Gastrocnemius medialis (tissue), 4 donors: ENCODE measurements at regions not wholly inside any gene's neighbourhood (a gene's known extent, or its start where the extent isn't known, plus 50 kb on each side); places are given as distances from the start of the nearest gene placed in this dataset.

Experiments
- ATAC-seq, 2 donors: fragments of 150-250 bp; one replicate each; pipeline ENCODE4 v1.9.1; 2016
- DNase-seq, 2 donors: peaks; one replicate each; pipeline ENCODE4 v3.0.0-alpha.2; 2019
- H3K27ac ChIP-seq, 4 donors: fragments of 200-600 bp; sonication (generic); 1 replicate in 1 of 4; 2 replicates in 3 of 4; pipeline ENCODE4 v1.5.1; 2016 to 2018; ENCODE audit warnings: mild to moderate bottlenecking in 2 of 4, moderate library complexity in 1 of 4
- H3K27me3 ChIP-seq, 3 donors: fragments of 200-600 bp; sonication (generic) in 2 of 3; 1 replicate in 1 of 3; 2 replicates in 2 of 3; pipeline versions ENCODE4 v1.5.1 to v1.6.0; 2016 to 2019; ENCODE audit warnings: mild to moderate bottlenecking in 1 of 3, moderate library complexity in 1 of 3
- H3K36me3 ChIP-seq, 2 donors: fragments of 200-600 bp; sonication (generic) in 1 of 2; one replicate each; pipeline ENCODE4 v1.5.1; 2017 to 2018
- H3K4me1 ChIP-seq, 2 donors: fragments of 200-600 bp; sonication (generic) in 1 of 2; one replicate each; pipeline ENCODE4 v1.5.1; 2016 to 2017; ENCODE audit warnings: mild to moderate bottlenecking in 2 of 2
- H3K4me3 ChIP-seq, 4 donors: fragments of 200-600 bp; sonication (generic) in 3 of 4; 1 replicate in 1 of 4; 2 replicates in 3 of 4; pipeline ENCODE4 v1.5.1; 2016 to 2019; ENCODE audit warnings: mild to moderate bottlenecking in 2 of 4
- H3K9me3 ChIP-seq, 3 donors: fragments of 200-600 bp; sonication (generic) in 2 of 3; 1 replicate in 1 of 3; 2 replicates in 2 of 3; pipeline ENCODE4 v1.5.1; 2016 to 2019
- POLR2A ChIP-seq, 2 donors: fragments of 450-650 bp; IDR thresholded peaks; one replicate each; pipeline ENCODE4 v1.6.1; 2017; ENCODE audit warnings: antibody characterized with exemption in 2 of 2, mild to moderate bottlenecking in 2 of 2, moderate library complexity in 2 of 2
- in situ Hi-C, 4 donors: fragments of 200-750 bp; cut with MboI; loops; one replicate each; pipeline versions ENCODE4 v1.15.0 to v1.8.0; 2017; ENCODE audit warnings: low sequenced_read_pairs in 4 of 4
- intact Hi-C: fragments of 100-400 bp; cut with DNase I; formaldehyde crosslinking; loops from one replicate; pipeline ENCODE4 v1.15.1; 2023; ENCODE audit warnings: low total_unique reads
- TF ChIP-seq, protein P1 (sequence below), 5 experiments: fragments of 450-650 bp in 3 of 5; fragments of 200-600 bp in 2 of 5; sonication (generic) in 2 of 5; IDR thresholded peaks in 4 of 5; conservative IDR thresholded peaks in 1 of 5; 1 replicate in 4 of 5; 2 replicates in 1 of 5; pipeline ENCODE4 v1.5.1; 2016 to 2019; ENCODE audit warnings: antibody characterized with exemption in 5 of 5, mild to moderate bottlenecking in 3 of 5, moderate library complexity in 3 of 5

DNA sequence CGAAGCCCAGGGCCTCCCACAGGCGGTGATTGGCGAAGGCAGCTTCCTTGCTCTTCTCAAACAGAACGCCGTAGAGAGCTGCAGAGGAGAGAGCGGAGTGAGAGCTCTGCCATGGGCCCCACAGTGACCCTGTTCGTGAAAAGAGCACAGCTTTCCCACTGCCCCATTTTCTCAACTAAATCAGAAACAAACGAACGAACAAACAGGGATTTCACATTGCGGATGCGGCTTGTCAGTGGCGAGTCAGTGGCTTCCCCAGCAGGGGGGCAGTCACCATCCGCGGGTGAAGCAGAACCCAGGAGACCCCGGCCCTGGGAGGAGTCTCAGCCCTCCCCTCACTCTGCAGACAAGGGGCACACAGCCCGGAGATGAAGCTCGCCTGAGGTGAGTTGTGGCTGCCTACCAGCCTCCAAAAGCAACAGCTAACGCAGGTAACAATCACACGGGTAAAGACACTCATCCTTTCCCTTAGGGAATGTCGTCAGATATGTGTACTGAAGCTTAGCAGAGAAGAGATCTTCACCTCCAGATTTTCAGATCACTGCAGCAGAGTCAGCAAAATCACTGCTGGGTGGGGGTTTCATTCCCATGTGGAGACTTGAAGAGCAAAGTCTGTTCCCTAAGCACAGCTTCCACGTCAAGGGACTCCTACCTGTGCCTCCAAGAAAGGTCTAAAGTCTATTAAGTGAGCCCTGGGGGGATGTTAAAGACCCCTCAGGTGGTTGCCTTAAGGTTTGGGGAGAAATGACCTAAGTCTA lies 51.2 kb upstream of the GPR31 start:
- TF ChIP-seq, protein P1, sequence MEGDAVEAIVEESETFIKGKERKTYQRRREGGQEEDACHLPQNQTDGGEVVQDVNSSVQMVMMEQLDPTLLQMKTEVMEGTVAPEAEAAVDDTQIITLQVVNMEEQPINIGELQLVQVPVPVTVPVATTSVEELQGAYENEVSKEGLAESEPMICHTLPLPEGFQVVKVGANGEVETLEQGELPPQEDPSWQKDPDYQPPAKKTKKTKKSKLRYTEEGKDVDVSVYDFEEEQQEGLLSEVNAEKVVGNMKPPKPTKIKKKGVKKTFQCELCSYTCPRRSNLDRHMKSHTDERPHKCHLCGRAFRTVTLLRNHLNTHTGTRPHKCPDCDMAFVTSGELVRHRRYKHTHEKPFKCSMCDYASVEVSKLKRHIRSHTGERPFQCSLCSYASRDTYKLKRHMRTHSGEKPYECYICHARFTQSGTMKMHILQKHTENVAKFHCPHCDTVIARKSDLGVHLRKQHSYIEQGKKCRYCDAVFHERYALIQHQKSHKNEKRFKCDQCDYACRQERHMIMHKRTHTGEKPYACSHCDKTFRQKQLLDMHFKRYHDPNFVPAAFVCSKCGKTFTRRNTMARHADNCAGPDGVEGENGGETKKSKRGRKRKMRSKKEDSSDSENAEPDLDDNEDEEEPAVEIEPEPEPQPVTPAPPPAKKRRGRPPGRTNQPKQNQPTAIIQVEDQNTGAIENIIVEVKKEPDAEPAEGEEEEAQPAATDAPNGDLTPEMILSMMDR (IDR thresholded peaks at IDR 0.05 in 4 of 5, conservative IDR thresholded peaks at IDR 0.05 in 1 of 5): no peak
- TF ChIP-seq POLR2A (IDR thresholded peaks at IDR 0.05): no peak
- in situ Hi-C loops (no loop called here), intact Hi-C loops (no loop called here)
- no peaks in the 10 kb centered on the region for H3K27me3 ChIP-seq
- H3K27ac ChIP-seq: no peak overlapping the region
- no peak for ATAC-seq
- no peak for DNase-seq
- no peaks in the 10 kb centered on the region for H3K4me1 ChIP-seq
- H3K36me3 ChIP-seq: no peaks in the 10 kb centered on the region
- no peaks in the 10 kb centered on the region for H3K9me3 ChIP-seq
- H3K4me3 ChIP-seq: no peak overlapping the region

GRCh38 chr6:167209577-167209975 lies 51.8 kb upstream of the GPR31 start:
- in situ Hi-C loops: no loop called here

GRCh38 chr6:167210375-167211294 lies 52.9 kb upstream of the GPR31 start:
- intact Hi-C loops (no loop called here), in situ Hi-C loops (no loop called here)
- DNase-seq (no peak), ATAC-seq (no peak)
- Histone ChIP-seq H3K36me3 (no peaks in the 10 kb centered on the region), H3K9me3 (no peaks in the 10 kb centered on the region), H3K27me3 (no peaks in the 10 kb centered on the region), H3K27ac (no peak overlapping the region), H3K4me3 (no peak overlapping the region), H3K4me1 (no peaks in the 10 kb centered on the region)
- no peak for TF ChIP-seq POLR2A (IDR thresholded peaks at IDR 0.05)
- TF ChIP-seq, protein P1 (IDR thresholded peaks at IDR 0.05 in 4 of 5, conservative IDR thresholded peaks at IDR 0.05 in 1 of 5): no peak

More at GRCh38 chr6:167209577-167209975, 51.8 kb upstream of the GPR31 start:
- H3K27ac ChIP-seq: no peak overlapping the region
- intact Hi-C loops: no loop called here
- H3K27me3 ChIP-seq: no peaks in the 10 kb centered on the region
- no peak overlapping the region for H3K4me3 ChIP-seq
- H3K9me3 ChIP-seq: no peaks in the 10 kb centered on the region
- H3K36me3 ChIP-seq: no peaks in the 10 kb centered on the region
- ATAC-seq (no peak), DNase-seq (no peak)
- TF ChIP-seq, protein P1 (IDR thresholded peaks at IDR 0.05 in 4 of 5, conservative IDR thresholded peaks at IDR 0.05 in 1 of 5): no peak
- no peak for TF ChIP-seq POLR2A (IDR thresholded peaks at IDR 0.05)
- no peaks in the 10 kb centered on the region for H3K4me1 ChIP-seq

DNA sequence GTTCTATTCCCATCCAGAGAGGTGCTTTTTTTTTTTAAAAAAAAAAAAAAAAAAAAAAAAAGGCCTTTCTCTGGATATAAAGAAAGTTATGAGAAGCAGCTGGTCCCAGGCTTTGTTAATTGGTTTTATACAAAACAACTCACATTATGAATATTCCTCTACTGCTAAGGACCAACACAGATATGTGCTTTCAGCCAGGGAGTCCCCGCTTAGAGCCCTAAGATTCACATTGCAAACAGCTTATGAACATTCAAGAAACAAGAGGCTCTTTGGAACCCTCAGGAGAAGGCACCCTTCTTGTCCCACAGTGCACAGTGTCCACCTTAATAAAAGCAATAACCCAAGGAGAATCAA lies 53.5 kb upstream of the GPR31 start:
- Histone ChIP-seq H3K27me3 (no peaks in the 10 kb centered on the region), H3K36me3 (no peaks in the 10 kb centered on the region), H3K27ac (no peak overlapping the region), H3K9me3 (no peaks in the 10 kb centered on the region), H3K4me1 (no peaks in the 10 kb centered on the region), H3K4me3 (no peak overlapping the region)
- DNase-seq (no peak), ATAC-seq (no peak)
- TF ChIP-seq, protein P1 (IDR thresholded peaks at IDR 0.05 in 4 of 5, conservative IDR thresholded peaks at IDR 0.05 in 1 of 5): no peak
- TF ChIP-seq POLR2A (IDR thresholded peaks at IDR 0.05): no peak
- intact Hi-C loops (no loop called here), in situ Hi-C loops (no loop called here)
